DMS53 treated with DMSO at 0.1 percent for 48 hours (cell line): ENCODE measurements at regions not wholly inside any gene's neighbourhood (a gene's known extent, or its start where the extent isn't known, plus 50 kb on each side); places are given as distances from the start of the nearest gene placed in this dataset.

Experiments used
- DNase-seq: peaks from one replicate; lab custom pipeline; 2025; ENCODE audit not compliant: unreplicated experiment; lab: John Stamatoyannopoulos, UW

DNA sequence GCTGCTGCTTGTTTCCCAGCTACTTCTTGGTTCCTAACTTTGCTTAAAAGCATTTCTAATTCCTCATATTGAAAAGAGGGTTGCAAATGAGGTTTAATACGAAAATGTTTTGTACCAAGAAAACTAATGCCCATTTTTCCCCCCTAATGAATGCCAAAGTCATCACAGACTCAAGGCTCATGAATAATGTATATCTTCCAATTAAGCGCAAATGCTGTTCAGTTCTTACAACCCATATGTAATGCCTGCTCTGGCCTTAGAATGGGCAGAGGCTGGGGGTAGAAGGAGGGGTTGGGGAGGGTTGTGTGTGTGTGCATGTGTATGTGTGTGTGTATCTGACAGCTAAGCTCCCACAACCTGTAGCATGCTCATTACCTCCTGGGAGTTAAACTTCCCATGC, 901.7 kb downstream of the KCNMA1 start:
- no peak for DNase-seq

DNA sequence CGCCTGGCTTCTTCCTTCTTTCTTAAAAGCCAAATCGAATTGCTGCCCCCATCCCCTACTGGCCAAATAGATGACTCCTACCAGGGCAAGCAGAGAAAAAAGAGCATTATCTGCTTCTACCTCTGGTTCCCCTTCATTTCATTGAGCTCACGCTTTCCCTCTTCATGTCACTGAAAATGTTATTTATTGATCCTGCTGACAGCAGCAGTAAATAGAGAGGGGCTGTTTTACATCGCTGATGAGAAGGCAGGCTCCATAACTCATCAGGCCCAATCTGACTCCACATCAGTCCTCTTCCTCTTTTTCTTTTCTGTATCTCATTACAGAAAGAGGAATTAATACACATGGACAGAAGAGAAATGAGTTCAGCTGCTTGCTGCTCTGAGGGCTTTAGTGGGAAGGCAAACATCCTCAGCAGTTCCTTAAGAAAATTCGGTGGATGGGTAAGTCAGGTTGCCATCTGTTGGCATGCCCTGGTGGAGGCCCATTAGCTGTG, 904.1 kb downstream of the KCNMA1 start:
- DNase-seq = no peak

DNA sequence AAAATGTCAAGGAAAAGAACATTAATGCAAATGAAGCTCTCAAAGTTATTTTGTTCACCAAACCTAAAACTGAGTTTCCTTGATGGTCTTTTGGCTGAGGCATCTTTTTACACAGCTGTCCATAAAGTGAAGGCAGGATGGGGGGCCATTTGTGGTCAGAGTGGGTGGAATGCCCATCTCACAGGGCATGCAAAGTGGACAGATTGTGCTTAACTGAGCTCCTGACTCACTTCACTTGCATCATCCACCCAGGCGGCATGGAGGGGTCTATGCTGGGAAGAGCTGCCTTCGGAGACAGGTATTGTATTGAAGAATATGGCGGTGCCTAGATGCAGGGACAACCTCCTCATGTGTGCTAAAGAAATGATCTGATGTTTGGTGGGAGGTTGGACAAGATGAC, 905.3 kb downstream of the KCNMA1 start:
- no peak for DNase-seq

DNA sequence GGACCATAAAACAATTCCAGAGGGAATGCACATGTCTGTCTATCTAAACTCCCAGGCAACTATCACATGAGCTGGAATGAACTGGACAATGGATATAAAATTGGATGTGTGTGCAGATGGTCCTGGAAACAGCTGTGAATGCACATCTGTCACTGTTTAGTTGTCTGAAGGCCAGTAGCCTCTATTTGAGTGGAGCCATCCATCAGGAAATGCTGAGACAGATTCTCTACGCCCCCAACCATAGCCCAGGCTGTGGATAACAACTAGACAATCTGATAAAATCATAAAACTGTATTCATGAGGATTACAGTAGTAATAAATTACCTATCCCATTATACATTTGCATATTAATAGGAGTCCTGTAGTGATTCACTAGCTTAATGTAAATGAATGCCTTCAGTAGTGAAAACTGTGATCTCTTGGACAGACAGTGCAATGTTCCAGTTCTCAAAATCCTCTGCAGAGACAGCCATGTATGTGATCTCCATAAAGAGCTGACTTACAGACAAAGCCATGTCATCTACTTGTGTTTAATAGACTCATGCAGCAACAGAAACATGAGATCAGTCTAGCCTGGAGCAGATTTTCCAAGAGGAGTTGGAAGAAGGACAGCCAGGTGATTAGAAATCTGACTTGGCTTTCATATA, 907.6 kb downstream of the KCNMA1 start:
- no peak for DNase-seq

DNA sequence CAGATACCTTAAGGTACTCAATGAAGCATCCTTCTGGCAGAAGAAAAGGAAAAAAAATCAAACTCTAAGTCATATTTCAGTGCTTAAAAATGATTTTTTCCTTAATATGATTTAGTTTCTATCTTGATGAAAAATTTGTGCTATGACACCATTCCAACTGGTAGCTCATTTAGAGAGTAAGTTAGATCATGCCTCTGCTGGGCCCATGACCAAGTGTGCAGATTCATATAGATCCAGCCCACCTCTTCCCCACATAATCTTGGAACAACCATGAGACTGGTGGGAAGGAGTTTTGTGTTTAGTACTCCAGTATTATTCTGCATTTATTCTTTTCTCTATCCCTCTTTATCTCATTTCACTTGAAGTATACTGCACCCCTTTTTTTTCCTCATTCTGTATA, 908.3 kb downstream of the KCNMA1 start:
- no peak for DNase-seq

DNA sequence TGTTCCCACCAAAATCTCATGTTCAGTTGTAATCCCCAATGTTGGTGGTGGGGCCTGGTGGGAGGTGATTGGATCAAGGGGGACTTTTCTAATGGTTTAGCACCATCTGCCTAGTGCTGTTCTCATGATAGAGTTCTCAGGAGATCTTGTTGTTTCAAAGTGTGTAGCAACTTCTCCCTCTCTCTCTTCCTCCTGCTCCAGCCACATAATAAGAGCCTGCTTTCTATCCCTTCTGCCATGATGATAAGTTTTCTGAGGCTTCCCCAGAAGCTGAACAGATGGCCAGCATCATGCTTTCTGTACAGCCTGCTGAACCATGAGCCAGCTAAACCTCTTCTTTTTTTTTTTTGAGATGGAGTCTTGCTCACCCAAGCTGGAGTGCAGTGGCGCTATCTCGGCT, 910.6 kb downstream of the KCNMA1 start:
- no peak for DNase-seq

DNA sequence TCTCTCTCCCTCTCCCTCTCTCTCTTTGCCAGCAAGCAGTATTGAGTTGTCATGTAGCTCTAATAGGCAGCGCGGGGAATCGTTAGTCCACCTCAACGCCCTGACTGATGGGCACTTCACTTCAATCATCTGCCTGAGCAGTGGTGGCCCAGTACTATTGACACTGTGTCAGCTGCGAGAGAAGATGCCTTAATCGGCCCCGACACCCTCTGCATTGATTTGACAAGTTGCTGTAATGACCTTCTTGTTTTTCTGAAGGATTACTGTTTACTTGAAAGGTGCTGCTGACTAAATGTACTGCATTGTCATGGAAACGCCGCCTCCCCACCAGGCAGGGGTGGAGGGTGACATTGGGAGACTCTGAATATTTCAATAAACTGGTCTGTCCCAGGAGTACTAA, 913.8 kb downstream of the KCNMA1 start:
- no peak for DNase-seq

DNA sequence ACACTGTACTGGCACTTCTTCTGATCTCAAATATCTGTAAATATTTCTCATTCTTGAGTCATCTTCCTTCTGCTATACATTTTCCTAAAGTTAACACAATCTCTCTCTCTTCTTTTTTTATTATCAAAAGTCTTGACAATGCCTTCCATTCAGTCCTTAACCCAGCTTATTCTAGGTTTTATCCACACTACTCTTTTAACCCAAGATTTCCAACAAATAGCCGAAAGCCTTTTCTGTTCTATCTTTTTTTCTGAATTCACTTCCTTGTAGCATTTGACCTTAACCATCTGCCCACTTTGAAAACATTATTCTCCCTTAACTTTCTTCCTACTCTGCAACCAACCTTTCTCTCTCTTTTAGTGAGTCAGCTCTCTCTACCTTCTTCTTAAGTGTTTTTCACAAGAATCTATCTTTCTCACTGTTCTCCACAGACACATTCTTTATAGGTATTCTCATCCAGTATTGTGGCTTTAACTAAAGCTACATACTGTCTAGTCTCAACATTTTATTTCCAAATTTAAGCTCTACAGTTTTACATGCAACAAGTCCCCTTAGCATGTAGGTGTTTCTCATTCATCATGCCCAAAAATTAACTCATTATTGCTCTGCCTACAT, 915.6 kb downstream of the KCNMA1 start:
- no peak for DNase-seq

DNA sequence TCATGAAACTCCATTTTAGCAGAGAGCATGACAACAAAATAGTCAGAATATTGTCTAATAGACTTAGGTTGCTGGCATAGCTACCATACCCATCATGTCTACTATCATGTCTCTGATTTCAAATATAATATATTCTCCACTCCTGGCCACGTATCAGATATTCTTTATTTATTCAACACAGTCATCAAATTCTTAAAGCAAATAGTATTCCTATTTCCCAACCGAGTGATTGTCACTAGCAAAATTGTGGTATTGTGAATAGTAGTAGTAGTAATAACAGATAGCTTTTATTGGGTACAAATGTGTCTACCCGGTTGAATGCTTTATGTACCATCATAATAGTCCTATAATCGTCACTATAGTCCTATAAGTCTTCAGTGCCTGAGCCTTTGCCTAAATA, 918.6 kb downstream of the KCNMA1 start:
- DNase-seq = no peak

DNA sequence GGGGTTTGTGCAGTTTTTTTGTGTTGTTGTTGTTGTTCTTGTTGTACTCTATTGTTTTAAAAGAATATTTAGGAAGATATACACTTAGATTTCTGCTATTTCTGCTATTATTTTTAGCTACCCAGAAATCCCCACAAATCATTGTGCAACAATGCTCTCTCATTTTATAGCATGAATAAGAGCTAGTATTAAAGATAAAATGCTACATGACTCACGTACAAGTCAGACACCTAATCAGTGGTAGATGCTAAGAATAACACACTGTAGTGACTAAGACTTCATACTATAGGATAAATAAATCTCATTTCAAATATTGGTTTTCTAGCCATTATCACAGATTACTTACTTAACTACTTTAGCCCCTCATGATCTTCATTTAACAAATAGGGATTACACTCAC, 920.5 kb downstream of the KCNMA1 start:
- DNase-seq = no peak

DNA sequence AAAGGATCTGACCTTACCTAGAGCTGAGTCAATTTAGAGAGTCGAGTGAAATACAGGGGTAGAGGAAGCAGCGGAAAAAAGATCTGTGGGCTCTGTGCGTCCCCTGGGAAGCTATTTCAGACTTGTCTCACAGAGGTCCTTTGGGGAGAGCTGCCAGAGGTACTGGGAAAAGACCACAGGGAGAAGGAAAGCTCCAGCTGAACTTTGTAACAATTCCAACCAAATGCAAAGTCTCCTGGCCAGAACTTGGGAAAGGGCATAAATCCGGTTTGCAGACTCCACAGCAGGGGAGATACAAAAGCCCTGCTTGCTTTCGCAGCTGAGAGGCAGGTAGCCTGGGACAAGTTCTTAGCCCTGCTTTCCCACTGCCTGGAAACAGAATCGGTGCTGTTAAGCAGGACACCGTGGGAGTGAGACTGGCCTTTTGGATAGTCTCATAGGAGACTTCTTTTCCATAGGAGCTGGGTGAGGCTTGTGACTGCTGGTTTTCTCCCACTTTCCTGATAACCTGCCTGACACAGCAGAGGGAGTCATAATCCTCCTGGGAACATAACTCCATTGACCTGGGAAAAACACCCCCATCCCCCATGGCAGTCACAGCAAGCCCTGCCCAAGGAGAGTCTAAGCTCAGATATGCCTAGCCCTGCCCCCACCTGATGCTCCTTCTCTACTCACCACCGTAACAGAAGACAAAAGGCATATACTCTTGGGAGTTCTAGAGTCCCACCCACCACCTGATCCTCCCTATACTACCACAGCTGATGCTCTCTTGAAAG, 926.2 kb downstream of the KCNMA1 start:
- no peak for DNase-seq

DNA sequence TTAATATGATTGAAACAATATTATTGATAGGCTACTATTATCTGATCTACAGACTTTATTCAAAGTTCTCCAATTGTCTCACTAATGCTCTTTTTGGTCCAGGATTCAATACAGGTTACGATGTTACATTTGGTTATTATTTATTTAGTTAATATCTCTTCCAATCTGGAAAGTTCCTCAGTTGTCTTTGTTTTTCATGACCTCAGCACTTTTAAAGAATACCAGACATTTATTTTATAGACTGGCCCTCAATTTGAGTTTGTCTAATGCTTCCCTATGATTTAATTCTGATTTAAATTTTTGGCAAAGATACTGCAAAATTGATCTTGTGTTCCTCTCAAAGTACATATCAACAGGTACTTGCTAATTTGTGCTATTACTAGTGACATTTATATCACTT, 937.4 kb downstream of the KCNMA1 start:
- no peak for DNase-seq

DNA sequence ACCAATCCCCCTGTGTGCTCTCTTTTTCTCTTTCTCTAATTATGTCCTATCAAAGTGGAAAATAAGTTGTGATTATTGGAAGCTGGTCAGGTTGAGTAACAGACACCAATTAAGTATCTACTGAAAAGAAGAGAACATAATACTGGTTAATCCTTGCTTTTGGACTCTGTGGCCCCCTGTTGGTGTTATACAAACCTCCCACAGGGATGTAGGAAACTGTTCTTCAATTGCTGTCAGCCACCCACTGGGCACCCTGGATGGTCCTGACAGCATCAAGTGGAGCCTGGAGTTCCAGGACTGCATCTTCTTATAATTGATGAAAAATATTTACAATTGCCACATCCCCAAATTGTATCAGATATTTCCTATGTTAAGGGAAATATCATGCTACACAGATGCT, 939.7 kb downstream of the KCNMA1 start:
- DNase-seq = no peak

DNA sequence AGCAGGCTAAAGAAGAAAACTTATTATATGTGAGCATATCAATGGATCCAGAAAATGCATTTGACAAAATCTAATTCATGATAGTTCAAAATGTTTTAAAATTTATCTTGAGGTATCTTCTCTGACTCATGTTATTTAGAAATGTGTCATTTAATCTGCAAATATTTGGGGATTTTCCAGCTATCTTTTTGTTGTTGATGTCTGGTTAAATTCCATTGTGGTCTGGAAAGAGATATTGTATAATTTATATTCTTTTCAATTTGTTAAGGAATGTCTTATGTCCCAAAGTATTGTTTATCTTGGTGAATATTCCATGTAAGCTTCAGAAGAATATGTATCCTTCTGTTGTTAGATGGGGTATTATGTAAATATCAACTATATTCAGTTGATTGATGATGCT, 942.5 kb downstream of the KCNMA1 start:
- DNase-seq = no peak

DNA sequence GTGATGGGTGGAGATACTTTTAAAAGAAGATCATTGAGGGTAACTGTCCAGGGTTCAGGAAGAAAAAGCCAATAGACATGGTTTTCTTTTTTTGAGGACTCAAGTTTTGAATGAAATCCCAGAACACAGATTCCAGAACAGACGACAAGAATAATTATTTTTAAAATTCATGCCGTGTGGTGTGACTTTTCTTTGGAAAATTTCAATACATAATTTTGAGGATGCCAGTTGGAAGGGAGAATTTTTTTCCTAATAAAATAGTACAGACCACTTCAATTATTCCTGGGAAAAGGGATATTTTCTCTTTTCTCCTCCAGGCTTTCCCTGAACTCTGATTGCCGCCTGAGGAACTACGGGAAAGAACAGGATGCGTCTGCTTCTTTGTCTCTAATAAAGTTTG, 951.4 kb downstream of the KCNMA1 start:
- no peak for DNase-seq

DNA sequence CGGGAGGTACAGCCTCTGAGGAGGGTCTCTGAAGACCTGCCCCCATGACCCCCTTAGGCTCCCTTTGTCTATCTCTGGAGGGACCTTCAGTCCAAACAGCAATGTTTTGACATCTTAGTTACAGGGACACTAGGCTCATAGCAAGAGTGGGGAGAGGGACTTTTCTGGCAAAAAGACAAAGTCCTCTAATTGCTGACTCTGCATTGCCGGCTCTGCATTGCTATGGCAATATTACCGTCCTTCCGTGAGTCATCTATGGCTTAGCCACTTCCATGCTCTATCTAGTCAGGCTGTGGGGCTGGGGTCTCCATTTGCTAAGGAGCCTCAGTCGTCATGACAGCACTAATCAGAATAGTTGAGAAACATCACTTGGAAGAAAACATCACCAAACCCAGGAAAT, 952.6 kb downstream of the KCNMA1 start:
- no peak for DNase-seq

DNA sequence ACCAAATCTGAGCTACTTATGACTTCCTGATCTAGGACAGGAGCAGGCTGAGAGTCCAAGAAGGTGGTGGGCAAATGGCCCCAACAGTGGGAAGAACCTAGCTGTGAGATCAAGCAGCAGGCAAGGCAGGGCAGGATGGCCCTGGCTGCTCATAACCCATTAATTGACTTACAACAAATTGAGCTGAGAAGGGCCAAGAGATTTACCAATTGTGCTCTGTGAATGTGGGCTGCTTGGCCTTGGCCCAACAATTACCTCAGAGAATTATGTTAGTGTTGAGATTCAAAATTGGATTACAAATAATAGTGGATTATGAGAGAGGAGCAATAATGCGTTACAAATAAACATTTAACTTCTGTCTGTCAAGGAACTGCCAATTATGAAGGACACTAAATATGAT, 956.5 kb downstream of the KCNMA1 start:
- DNase-seq = no peak

DNA sequence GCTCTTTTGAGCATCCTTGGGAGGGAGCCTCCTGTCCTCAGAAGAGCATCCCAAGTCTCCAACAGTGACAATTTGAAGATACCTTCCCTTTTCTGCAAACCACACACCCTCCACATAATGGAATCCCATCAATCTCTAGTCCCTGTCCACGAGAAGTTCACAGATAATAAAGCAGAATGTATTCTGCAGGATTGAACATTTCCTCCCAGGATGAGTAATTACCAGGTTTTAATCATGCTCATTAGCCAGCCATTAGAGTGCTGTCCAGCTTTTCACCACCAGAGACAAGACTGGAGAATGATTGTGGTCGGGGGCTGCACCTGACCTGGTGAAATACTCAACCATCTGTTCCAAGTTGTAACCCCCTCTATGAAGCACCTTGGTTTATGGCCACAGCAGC, 958.6 kb downstream of the KCNMA1 start:
- no peak for DNase-seq

DNA sequence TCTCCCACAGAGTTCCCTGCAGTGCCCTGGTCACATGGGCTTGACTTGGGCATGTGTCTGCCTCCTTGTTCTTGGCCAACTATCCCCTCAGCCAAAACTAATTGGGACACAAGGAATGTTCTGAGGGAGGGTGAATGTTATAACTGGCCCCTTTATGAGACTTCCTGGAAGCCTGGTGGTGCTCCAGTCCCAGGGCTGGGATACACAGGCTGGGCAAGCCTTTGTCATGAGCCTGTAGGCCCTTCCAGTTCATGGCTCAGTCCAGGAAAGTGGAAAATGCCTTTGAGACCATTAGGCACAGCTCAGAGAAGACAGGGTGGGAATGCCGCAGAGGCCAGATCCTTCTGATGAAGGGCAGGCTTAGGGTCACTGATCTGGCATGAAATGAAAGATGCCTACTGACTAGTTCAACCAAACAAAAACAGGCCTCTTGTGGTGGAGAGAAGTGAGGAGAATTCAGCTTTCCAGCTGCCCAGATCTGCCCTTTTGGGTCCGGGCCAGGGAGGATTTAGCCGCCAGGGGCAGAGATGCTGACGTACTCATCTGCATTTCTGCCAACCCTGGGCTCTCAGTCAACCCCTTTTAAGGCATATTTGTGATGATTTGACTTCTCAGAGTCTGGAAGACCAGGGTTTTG, 961.5 kb downstream of the KCNMA1 start:
- DNase-seq = no peak

DNA sequence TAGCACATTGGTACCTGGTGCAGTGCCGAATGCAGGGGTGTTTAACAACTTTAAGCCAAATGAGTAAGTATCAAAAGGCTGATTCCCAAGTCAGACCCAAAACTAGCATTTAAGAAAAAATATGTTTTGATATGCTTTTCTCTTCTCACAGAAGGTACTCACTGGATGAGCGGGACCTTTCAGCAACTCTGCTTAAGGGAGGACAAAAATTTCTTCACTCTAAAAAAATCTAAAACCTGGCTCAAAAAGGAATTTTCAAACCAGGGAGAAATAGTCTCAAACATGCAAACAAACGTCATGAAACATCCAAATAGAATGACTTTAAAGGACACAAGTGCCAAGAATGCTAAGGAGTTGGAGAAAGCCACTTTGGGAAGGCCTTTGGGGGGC, 962.1 kb downstream of the KCNMA1 start:
- DNase-seq = no peak

DNA sequence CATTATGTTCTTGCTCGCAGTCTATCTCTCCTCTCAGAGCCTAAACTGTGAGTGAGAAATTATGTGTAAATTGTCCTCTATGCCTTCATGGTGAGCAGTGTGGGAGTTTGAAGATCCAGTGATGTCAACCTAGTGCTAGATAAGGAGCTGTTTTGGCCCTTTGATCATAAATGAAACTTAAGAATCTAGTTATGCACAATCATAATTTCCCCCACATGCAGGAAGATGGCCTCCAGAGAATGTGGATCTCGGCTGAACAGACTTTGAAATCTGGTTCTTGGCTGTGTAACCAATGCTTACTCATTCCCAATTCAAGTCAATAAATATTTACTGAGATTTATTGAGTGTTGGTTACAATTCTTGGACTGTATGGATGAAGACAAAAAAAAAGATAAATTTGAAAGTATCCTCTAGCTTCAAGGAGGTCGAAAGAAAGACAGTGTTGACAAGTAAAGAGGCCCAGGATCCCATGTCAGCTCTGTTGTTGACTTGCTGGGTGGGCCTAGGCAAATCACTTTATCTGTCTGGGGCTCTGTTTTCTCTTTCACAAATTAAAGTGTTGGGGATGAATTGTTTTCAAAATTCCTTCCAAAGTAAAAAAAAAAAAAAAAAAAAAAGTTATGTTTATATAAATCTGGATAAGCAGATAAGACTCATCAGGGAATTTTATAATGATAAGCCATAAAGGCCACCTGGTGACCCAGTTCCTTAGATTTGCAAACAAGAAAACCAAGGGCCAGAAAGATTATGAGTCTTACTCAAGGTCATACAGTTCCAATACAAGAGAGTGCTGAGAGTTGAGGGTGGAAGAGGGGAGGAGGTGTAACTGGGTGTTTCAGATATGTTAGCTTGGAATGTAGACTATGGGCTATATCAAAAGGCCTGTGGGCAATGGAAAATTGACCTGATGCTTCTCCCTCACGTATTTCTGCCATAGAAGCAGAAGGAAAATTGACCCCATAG, 969.9 kb downstream of the KCNMA1 start:
- no peak for DNase-seq
